ENCODE measurements at regions not wholly inside any gene's neighbourhood (a gene's known extent, or its start where the extent isn't known, plus 50 kb on each side); places are given as distances from the start of the nearest gene placed in this dataset.

DNA sequence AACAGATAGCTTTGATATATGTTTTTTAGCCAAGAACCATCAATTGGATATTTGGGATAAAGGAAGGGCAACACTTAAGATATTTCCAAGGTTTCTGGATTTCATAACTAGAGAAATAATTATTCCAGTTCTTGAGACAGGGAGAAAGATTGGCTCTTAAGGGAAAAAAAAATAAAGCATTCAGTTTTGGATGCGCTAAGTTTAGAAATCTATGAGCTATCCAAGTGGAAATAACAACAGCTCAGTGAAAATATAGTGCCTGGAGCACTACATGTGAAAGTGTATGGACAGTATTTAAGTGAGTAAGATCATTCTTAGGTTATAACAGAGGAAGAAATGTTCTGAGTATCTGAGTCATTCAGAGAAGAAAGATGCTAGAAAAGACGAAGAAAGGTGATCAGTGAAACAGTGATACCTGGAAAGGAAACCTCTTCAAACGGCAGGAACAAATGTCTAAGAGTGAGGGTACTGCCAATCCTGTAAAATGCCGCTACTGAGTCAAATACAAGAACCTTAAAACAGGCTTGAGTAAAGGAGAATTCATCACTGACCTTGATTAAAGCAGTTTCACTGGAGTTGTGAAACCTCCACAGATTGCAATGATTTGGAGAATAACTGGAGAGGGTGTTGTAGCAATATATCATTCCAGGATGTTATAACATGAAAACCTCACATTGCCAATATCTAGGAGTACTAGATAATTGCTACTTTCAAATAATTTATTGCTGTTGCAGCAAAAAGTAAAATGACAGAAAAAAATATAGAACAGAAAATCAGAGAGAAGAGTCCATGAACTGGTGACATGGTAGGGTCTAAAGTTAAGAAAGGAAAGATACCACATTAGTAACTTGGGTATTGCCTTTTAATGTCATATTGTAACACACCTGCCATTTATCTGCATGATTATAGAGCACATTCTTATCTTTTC, 482.1 kb upstream of the RGS18 start:
- TF ChIP-seq, protein P1, sequence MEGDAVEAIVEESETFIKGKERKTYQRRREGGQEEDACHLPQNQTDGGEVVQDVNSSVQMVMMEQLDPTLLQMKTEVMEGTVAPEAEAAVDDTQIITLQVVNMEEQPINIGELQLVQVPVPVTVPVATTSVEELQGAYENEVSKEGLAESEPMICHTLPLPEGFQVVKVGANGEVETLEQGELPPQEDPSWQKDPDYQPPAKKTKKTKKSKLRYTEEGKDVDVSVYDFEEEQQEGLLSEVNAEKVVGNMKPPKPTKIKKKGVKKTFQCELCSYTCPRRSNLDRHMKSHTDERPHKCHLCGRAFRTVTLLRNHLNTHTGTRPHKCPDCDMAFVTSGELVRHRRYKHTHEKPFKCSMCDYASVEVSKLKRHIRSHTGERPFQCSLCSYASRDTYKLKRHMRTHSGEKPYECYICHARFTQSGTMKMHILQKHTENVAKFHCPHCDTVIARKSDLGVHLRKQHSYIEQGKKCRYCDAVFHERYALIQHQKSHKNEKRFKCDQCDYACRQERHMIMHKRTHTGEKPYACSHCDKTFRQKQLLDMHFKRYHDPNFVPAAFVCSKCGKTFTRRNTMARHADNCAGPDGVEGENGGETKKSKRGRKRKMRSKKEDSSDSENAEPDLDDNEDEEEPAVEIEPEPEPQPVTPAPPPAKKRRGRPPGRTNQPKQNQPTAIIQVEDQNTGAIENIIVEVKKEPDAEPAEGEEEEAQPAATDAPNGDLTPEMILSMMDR (IDR thresholded peaks at IDR 0.05) = no peak
- no peak overlapping the region for H3K27ac ChIP-seq
- H3K4me1 ChIP-seq (ENCODE audit: control insufficient read depth in 1 of 2, insufficient read depth in 1 of 2, low read depth in 1 of 2, low read length in 1 of 2) = no peaks in the 10 kb centered on the region
- H3K27me3 ChIP-seq = no peaks in the 10 kb centered on the region
- H3K9me3 ChIP-seq = no peaks in the 10 kb centered on the region
- H3K4me3 ChIP-seq (ENCODE audit: low read depth in 1 of 2, low read length in 1 of 2) = no peak overlapping the region
- H3K36me3 ChIP-seq = no peaks in the 10 kb centered on the region

DNA sequence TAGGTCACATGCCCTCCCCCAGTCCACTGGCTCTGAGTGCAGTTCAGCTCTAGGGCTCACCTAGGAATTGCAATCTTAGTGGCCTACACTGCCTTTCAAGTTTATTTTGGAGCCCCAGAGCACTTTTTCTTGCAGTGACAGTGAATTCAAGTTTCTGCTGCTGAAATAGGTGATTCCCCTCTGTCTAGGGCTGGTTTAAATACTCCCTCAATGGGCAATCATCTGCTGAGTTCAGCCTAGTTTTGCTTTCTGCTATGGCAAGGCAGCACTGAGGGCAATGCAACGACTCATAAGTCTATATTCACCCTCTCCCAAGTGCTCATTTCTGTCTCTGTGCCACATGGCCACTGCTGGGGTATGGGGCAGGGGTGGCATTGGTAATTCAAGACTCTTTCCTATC, 472.6 kb upstream of the RGS18 start:
- Histone ChIP-seq H3K36me3 (no peaks in the 10 kb centered on the region), H3K9me3 (no peaks in the 10 kb centered on the region), H3K27ac (no peak overlapping the region), H3K4me1 (ENCODE audit: control insufficient read depth in 1 of 2, insufficient read depth in 1 of 2, low read depth in 1 of 2, low read length in 1 of 2) (no peaks in the 10 kb centered on the region), H3K4me3 (ENCODE audit: low read depth in 1 of 2, low read length in 1 of 2) (no peak overlapping the region), H3K27me3 (no peaks in the 10 kb centered on the region)
- TF ChIP-seq, protein P1 (IDR thresholded peaks at IDR 0.05) = no peak

GRCh38 chr1:191687721-191688120, 470.5 kb upstream of the RGS18 start:
- Histone ChIP-seq H3K36me3 (no peaks in the 10 kb centered on the region), H3K27me3 (no peaks in the 10 kb centered on the region), H3K4me1 (ENCODE audit: control insufficient read depth in 1 of 2, insufficient read depth in 1 of 2, low read depth in 1 of 2, low read length in 1 of 2) (no peaks in the 10 kb centered on the region), H3K9me3 (no peaks in the 10 kb centered on the region), H3K4me3 (ENCODE audit: low read depth in 1 of 2, low read length in 1 of 2) (no peak overlapping the region), H3K27ac (no peak overlapping the region)
- TF ChIP-seq, protein P1 (IDR thresholded peaks at IDR 0.05) = no peak

- Histone ChIP-seq H3K36me3 (no peaks in the 10 kb centered on the region), H3K9me3 (no peaks in the 10 kb centered on the region), H3K4me1 (ENCODE audit: control insufficient read depth in 1 of 2, insufficient read depth in 1 of 2, low read depth in 1 of 2, low read length in 1 of 2) (no peaks in the 10 kb centered on the region), H3K4me3 (ENCODE audit: low read depth in 1 of 2, low read length in 1 of 2) (no peak overlapping the region), H3K27me3 (no peaks in the 10 kb centered on the region), H3K27ac (no peak overlapping the region)
- TF ChIP-seq, protein P1 (IDR thresholded peaks at IDR 0.05) = no peak
Observed at GRCh38 chr1:191690931-191691330, 467.3 kb upstream of the RGS18 start.

- Histone ChIP-seq H3K9me3 (no peaks in the 10 kb centered on the region), H3K27ac (no peak overlapping the region), H3K4me1 (ENCODE audit: control insufficient read depth in 1 of 2, insufficient read depth in 1 of 2, low read depth in 1 of 2, low read length in 1 of 2) (no peaks in the 10 kb centered on the region), H3K27me3 (no peaks in the 10 kb centered on the region), H3K4me3 (ENCODE audit: low read depth in 1 of 2, low read length in 1 of 2) (no peak overlapping the region), H3K36me3 (no peaks in the 10 kb centered on the region)
- TF ChIP-seq, protein P1 (IDR thresholded peaks at IDR 0.05) = no peak
Observed at GRCh38 chr1:191693797-191694196, 464.5 kb upstream of the RGS18 start.

Measured in neutrophil (primary cell).